ENCODE measurements at regions not wholly inside any gene's neighbourhood (a gene's known extent, or its start where the extent isn't known, plus 50 kb on each side); places are given as distances from the start of the nearest gene placed in this dataset.

DNA sequence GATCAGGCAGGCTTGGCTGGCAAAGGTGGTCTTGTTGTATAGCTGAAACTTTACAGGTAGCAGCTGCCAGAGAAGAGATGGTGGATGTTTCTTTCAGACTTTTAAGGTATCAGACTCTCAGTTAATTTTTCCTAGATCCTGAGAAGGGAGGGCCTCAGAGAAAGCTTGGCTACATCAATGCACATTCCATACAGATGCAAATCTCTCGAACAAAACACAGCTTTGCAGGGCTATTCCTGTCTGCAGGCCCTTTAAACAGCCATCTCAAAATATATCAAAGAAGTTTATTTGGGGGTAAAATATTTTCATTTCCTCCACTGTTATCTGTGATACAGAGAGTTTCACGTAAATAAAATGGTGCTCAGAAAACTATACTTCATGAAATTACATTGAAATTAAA, 1584.4 kb downstream of the EFNA5 start:
- no peaks in the 10 kb centered on the region for H3K36me3 ChIP-seq (ENCODE audit: control insufficient read depth in 4 of 4, insufficient read depth in 4 of 4, low read length in 4 of 4)
- no peak for ATAC-seq (ENCODE audit: insufficient read depth, low FRiP score)
- WGBS, 2 donors = 64 to 68% methylated on average over 2 of the region's 2 CpGs

DNA sequence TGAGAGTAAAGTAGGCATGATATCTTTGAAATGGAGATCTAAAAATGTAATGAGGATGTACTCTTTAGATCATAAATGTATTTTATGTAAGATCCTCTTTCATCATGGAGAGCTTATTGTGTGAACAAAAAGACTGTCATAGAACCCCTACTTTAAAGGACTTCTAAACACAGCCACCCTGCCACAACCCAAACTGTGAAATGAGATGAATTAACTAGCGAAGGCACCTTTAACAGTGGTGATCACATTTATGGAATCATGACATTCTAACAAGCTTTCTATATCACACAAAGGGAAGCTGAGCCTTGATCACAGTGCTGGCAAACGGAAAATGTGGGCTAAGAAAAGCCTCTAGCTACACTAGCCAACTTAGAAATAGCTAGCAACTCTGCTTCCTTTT, 1585.2 kb downstream of the EFNA5 start:
- WGBS, 2 donors = 75 to 77% methylated on average over 2 of the region's 2 CpGs
- no peak overlapping the region for H3K27ac ChIP-seq (ENCODE audit: low read depth in 1 of 2, low read length in 1 of 2)
- ATAC-seq (ENCODE audit: insufficient read depth, low FRiP score) (no peak), DNase-seq (no peak)
- TF ChIP-seq CTCF (IDR thresholded peaks at IDR 0.05; ENCODE audit: control extremely low read depth, extremely low read depth) = no peak
- H3K9me3 ChIP-seq (ENCODE audit: control insufficient read depth in 4 of 4, insufficient read depth in 3 of 4, low read length in 3 of 4) = no peaks in the 10 kb centered on the region
- H3K4me3 ChIP-seq = no peak overlapping the region
- H3K4me1 ChIP-seq (ENCODE audit: control insufficient read depth in 5 of 5, insufficient read depth in 5 of 5, low read length in 5 of 5) = no peaks in the 10 kb centered on the region
- H3K9ac ChIP-seq (ENCODE audit: insufficient read depth in 1 of 2, low read length in 2 of 2) = no peak overlapping the region
- H3K36me3 ChIP-seq (ENCODE audit: control insufficient read depth in 4 of 4, insufficient read depth in 4 of 4, low read length in 4 of 4) = no peaks in the 10 kb centered on the region
- no peaks in the 10 kb centered on the region for H3K27me3 ChIP-seq (ENCODE audit: control insufficient read depth in 3 of 3, insufficient read depth in 3 of 3, low read length in 2 of 3)

More for the DNA sequence above, 1584.4 kb downstream of the EFNA5 start:
- TF ChIP-seq CTCF (IDR thresholded peaks at IDR 0.05; ENCODE audit: control extremely low read depth, extremely low read depth) = no peak
- Histone ChIP-seq H3K27me3 (ENCODE audit: control insufficient read depth in 3 of 3, insufficient read depth in 3 of 3, low read length in 2 of 3) (no peaks in the 10 kb centered on the region), H3K27ac (ENCODE audit: low read depth in 1 of 2, low read length in 1 of 2) (no peak overlapping the region), H3K9me3 (ENCODE audit: control insufficient read depth in 4 of 4, insufficient read depth in 3 of 4, low read length in 3 of 4) (no peaks in the 10 kb centered on the region), H3K4me3 (no peak overlapping the region), H3K4me1 (ENCODE audit: control insufficient read depth in 5 of 5, insufficient read depth in 5 of 5, low read length in 5 of 5) (no peaks in the 10 kb centered on the region), H3K9ac (ENCODE audit: insufficient read depth in 1 of 2, low read length in 2 of 2) (no peak overlapping the region)
- DNase-seq = no peak

- no peak overlapping the region for H3K9ac ChIP-seq (ENCODE audit: insufficient read depth in 1 of 2, low read length in 2 of 2)
- no peak for DNase-seq
- H3K4me1 ChIP-seq (ENCODE audit: control insufficient read depth in 5 of 5, insufficient read depth in 5 of 5, low read length in 5 of 5) = no peaks in the 10 kb centered on the region
- H3K9me3 ChIP-seq (ENCODE audit: control insufficient read depth in 4 of 4, insufficient read depth in 3 of 4, low read length in 3 of 4) = no peaks in the 10 kb centered on the region
- H3K36me3 ChIP-seq (ENCODE audit: control insufficient read depth in 4 of 4, insufficient read depth in 4 of 4, low read length in 4 of 4) = no peaks in the 10 kb centered on the region
- H3K27ac ChIP-seq (ENCODE audit: low read depth in 1 of 2, low read length in 1 of 2) = no peak overlapping the region
- 0% methylated on average over 1 of the region's 1 CpG for WGBS, 2 donors
- ATAC-seq (ENCODE audit: insufficient read depth, low FRiP score) = no peak
- no peak overlapping the region for H3K4me3 ChIP-seq
- TF ChIP-seq CTCF (IDR thresholded peaks at IDR 0.05; ENCODE audit: control extremely low read depth, extremely low read depth) = no peak
- H3K27me3 ChIP-seq (ENCODE audit: control insufficient read depth in 3 of 3, insufficient read depth in 3 of 3, low read length in 2 of 3) = no peaks in the 10 kb centered on the region
Measured at GRCh38 chr5:106085136-106085535, 1585.6 kb downstream of the EFNA5 start.

GRCh38 chr5:106080535-106080934, 1590.2 kb downstream of the EFNA5 start:
- Histone ChIP-seq H3K4me1 (ENCODE audit: control insufficient read depth in 5 of 5, insufficient read depth in 5 of 5, low read length in 5 of 5) (no peaks in the 10 kb centered on the region), H3K9me3 (ENCODE audit: control insufficient read depth in 4 of 4, insufficient read depth in 3 of 4, low read length in 3 of 4) (no peaks in the 10 kb centered on the region), H3K27ac (ENCODE audit: low read depth in 1 of 2, low read length in 1 of 2) (no peak overlapping the region), H3K4me3 (no peak overlapping the region), H3K36me3 (ENCODE audit: control insufficient read depth in 4 of 4, insufficient read depth in 4 of 4, low read length in 4 of 4) (no peaks in the 10 kb centered on the region), H3K9ac (ENCODE audit: insufficient read depth in 1 of 2, low read length in 2 of 2) (no peak overlapping the region), H3K27me3 (ENCODE audit: control insufficient read depth in 3 of 3, insufficient read depth in 3 of 3, low read length in 2 of 3) (no peaks in the 10 kb centered on the region)
- ATAC-seq (ENCODE audit: insufficient read depth, low FRiP score) = no peak
- no peak for TF ChIP-seq CTCF (IDR thresholded peaks at IDR 0.05; ENCODE audit: control extremely low read depth, extremely low read depth)
- 84 to 91% methylated on average over 1 of the region's 1 CpG for WGBS, 2 donors
- no peak for DNase-seq
